Erythroblast (primary cell): ENCODE measurements at regions not wholly inside any gene's neighbourhood (a gene's known extent, or its start where the extent isn't known, plus 50 kb on each side); places are given as distances from the start of the nearest gene placed in this dataset.

Experiments used
- GATA1 ChIP-seq: IDR thresholded peaks from 2 replicates; pipeline ENCODE4 v1.6.1; 2011; ENCODE audit warnings: low read depth, mild to moderate bottlenecking, control low read depth, low read length, moderate library complexity
- POLR2A ChIP-seq: IDR thresholded peaks from 2 replicates; pipeline ENCODE4 v1.6.1; 2011; ENCODE audit warnings: mild to moderate bottlenecking, low read length

GRCh38 chr4:81550388-81550859 is 78.7 kb upstream of the RASGEF1B start:
- TF ChIP-seq POLR2A: no peak
- no peak for TF ChIP-seq GATA1
